Upper lobe of right lung (tissue), 1 donor: ENCODE measurements at regions not wholly inside any gene's neighbourhood (a gene's known extent, or its start where the extent isn't known, plus 50 kb on each side); places are given as distances from the start of the nearest gene placed in this dataset.
"Not testable (repeated sequence)": the region's sequence is repeated elsewhere in the genome, so short reads cannot be mapped to it uniquely, and the experiment has no call there.

Source experiments
- ATAC-seq: fragments of 200-7000 bp; cut with Tn5 transposase; one replicate; pipeline ENCODE4 v1.9.1; 2020; ENCODE audit warnings: mild to moderate bottlenecking, moderate library complexity
- DNase-seq: peaks from one replicate; pipeline ENCODE4 v3.0.0-alpha.2; 2020
- H3K27ac ChIP-seq: fragments of 200-600 bp; one replicate; pipeline ENCODE4 v1.8.0; 2022
- H3K27me3 ChIP-seq: fragments of 200-600 bp; one replicate; pipeline ENCODE4 v1.8.0; 2022; ENCODE audit warnings: mild to moderate bottlenecking
- H3K36me3 ChIP-seq: fragments of 200-600 bp; one replicate; pipeline ENCODE4 v1.8.0; 2022
- H3K4me1 ChIP-seq: fragments of 200-600 bp; one replicate; pipeline ENCODE4 v1.8.0; 2022
- H3K4me3 ChIP-seq: fragments of 200-600 bp; one replicate; pipeline ENCODE4 v1.8.0; 2022; ENCODE audit warnings: mild to moderate bottlenecking
- H3K9me3 ChIP-seq: fragments of 200-600 bp; one replicate; pipeline ENCODE4 v1.8.0; 2022
- intact Hi-C: fragments of 100-400 bp; cut with DNase I; formaldehyde crosslinking; loops from one replicate; pipeline ENCODE4 v1.11.0; 2022
- TF ChIP-seq, protein P1 (sequence below): fragments of 200-600 bp; IDR thresholded peaks from one replicate; pipeline ENCODE4 v1.8.0; 2022; ENCODE audit warnings: antibody characterized with exemption
- donor health status: DM: no; HTN: yes; CAD: no; lungs with severe emphysema.

- Histone ChIP-seq H3K36me3 (no peaks in the 10 kb centered on the region), H3K4me1 (no peaks in the 10 kb centered on the region), H3K27ac (no peak overlapping the region), H3K27me3 (no peaks in the 10 kb centered on the region), H3K4me3 (no peak overlapping the region), H3K9me3 (no peaks in the 10 kb centered on the region)
- TF ChIP-seq, protein P1, sequence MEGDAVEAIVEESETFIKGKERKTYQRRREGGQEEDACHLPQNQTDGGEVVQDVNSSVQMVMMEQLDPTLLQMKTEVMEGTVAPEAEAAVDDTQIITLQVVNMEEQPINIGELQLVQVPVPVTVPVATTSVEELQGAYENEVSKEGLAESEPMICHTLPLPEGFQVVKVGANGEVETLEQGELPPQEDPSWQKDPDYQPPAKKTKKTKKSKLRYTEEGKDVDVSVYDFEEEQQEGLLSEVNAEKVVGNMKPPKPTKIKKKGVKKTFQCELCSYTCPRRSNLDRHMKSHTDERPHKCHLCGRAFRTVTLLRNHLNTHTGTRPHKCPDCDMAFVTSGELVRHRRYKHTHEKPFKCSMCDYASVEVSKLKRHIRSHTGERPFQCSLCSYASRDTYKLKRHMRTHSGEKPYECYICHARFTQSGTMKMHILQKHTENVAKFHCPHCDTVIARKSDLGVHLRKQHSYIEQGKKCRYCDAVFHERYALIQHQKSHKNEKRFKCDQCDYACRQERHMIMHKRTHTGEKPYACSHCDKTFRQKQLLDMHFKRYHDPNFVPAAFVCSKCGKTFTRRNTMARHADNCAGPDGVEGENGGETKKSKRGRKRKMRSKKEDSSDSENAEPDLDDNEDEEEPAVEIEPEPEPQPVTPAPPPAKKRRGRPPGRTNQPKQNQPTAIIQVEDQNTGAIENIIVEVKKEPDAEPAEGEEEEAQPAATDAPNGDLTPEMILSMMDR = no peak
- DNase-seq (no peak), ATAC-seq (no peak)
- intact Hi-C loops = no loop called here
Observed at GRCh38 chr6:134426623-134427022, 108.7 kb upstream of the SGK1 start.

- H3K27me3 ChIP-seq, DNase-seq, intact Hi-C loops, H3K9me3 ChIP-seq, H3K36me3 ChIP-seq, H3K4me1 ChIP-seq, H3K27ac ChIP-seq, H3K4me3 ChIP-seq, ATAC-seq: not testable (repeated sequence)
Observed at GRCh38 chr6:134425917-134426316, 108.0 kb upstream of the SGK1 start.

DNA sequence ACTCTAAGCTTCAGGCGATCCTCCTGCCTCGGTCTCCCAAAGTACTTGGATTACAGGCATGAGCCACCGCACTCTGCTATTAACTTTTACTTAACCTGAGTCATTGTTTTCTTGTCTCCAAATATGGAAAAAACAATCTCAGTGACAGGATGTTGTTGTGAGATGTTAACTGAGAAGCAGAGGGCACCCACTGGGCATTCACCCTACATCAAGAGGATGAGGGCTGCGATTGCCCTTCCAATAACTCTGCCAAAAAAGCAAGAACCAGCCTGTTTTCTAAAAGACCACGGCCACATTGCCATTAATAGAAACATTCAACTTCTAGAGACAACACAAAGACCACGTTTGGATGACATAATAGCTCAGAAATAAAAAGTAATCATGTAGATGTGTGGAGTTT lies 107.6 kb upstream of the SGK1 start:
- no peaks in the 10 kb centered on the region for H3K9me3 ChIP-seq
- no peak overlapping the region for H3K27ac ChIP-seq
- no peaks in the 10 kb centered on the region for H3K27me3 ChIP-seq
- H3K4me1 ChIP-seq = no peaks in the 10 kb centered on the region
- H3K4me3 ChIP-seq = no peak overlapping the region
- no peaks in the 10 kb centered on the region for H3K36me3 ChIP-seq
- ATAC-seq (no peak), DNase-seq (no peak)
- intact Hi-C loops = no loop called here
- TF ChIP-seq, protein P1 = no peak

DNA sequence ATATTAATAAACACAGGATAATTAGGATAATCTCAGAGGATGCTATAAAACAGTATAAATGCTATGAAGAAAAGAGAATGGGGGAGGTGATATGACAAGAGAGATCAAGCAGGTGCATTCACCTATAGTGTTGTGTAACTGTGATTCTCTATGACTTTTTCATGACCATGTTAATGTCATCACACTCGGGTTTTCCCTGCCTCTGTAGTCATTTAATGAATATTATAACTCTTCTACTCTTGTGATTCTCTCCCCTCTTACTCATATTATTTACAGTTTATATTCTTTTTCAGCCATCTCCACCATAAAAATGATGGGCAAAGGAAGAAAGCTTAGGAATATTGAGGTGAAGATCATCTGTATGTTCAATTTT lies 106.9 kb upstream of the SGK1 start:
- Histone ChIP-seq H3K36me3 (no peaks in the 10 kb centered on the region), H3K4me3 (no peak overlapping the region), H3K4me1 (no peaks in the 10 kb centered on the region), H3K9me3 (no peaks in the 10 kb centered on the region), H3K27ac (no peak overlapping the region), H3K27me3 (no peaks in the 10 kb centered on the region)
- no peak for ATAC-seq
- no peak for DNase-seq
- TF ChIP-seq, protein P1 = no peak
- intact Hi-C loops = no loop called here

- Histone ChIP-seq H3K27ac (no peak overlapping the region), H3K4me1 (no peaks in the 10 kb centered on the region), H3K36me3 (no peaks in the 10 kb centered on the region), H3K9me3 (no peaks in the 10 kb centered on the region), H3K27me3 (no peaks in the 10 kb centered on the region), H3K4me3 (no peak overlapping the region)
- intact Hi-C loops = no loop called here
- ATAC-seq (no peak), DNase-seq (no peak)
- TF ChIP-seq, protein P1 = no peak
Observed at GRCh38 chr6:134424165-134424797, 106.4 kb upstream of the SGK1 start.

GRCh38 chr6:134422426-134423231 lies 104.7 kb upstream of the SGK1 start:
- no peaks in the 10 kb centered on the region for H3K27me3 ChIP-seq
- H3K27ac ChIP-seq = peak overlapping the region; percentile 18
- intact Hi-C loops = no loop called here
- TF ChIP-seq, protein P1 = no peak
- no peak overlapping the region for H3K4me3 ChIP-seq
- no peaks in the 10 kb centered on the region for H3K4me1 ChIP-seq
- DNase-seq (no peak), ATAC-seq (peak; percentile 57)
- H3K9me3 ChIP-seq = no peaks in the 10 kb centered on the region
- H3K36me3 ChIP-seq = no peaks in the 10 kb centered on the region
